Common myeloid progenitor, CD34-positive (primary cell): ENCODE measurements at regions not wholly inside any gene's neighbourhood (a gene's known extent, or its start where the extent isn't known, plus 50 kb on each side); places are given as distances from the start of the nearest gene placed in this dataset.

Experiments used
- CTCF ChIA-PET: fragments of 350-600 bp; sonication (Branson Sonifier 250); formaldehyde crosslinking; loops from one replicate; lab custom pipeline; 2021; ENCODE audit warnings: antibody characterized with exemption; lab: Charles Lee
- POLR2A ChIA-PET: fragments of 350-600 bp; sonication (Branson Sonifier 250); formaldehyde crosslinking; loops from one replicate; lab custom pipeline; 2021; ENCODE audit warnings: antibody characterized with exemption; lab: Charles Lee
- DNase-seq, 3 donors: peaks; one replicate each; pipeline versions ENCODE4 v3.0.0 to v3.0.0-alpha.2; 2013
- H3K27ac ChIP-seq, 2 experiments: 1 replicate in 1 of 2; 2 replicates in 1 of 2; pipeline ENCODE4 v1.7.0; 2013; ENCODE audit warnings: inconsistent platforms in 2 of 2, low read length in 2 of 2, mild to moderate bottlenecking in 2 of 2, low read depth in 1 of 2, moderate library complexity in 1 of 2; ENCODE audit not compliant: severe bottlenecking in 2 of 2, insufficient read depth in 1 of 2, poor library complexity in 1 of 2
- H3K27me3 ChIP-seq, 5 experiments: replicated peaks in 2 of 5; 1 replicate in 3 of 5; 2 replicates in 2 of 5; pipeline versions ENCODE4 v1.6.1 to v1.7.0; 2013; ENCODE audit warnings: low read length in 4 of 5, mild to moderate bottlenecking in 2 of 5, moderate library complexity in 2 of 5, inconsistent platforms in 1 of 5; ENCODE audit not compliant: insufficient read depth in 5 of 5, control insufficient read depth in 4 of 5
- H3K36me3 ChIP-seq, 4 experiments: 1 replicate in 2 of 4; 2 replicates in 2 of 4; pipeline versions ENCODE4 v1.6.1 to v1.7.0; 2013; ENCODE audit warnings: low read length in 3 of 4, control low read depth in 1 of 4, mild to moderate bottlenecking in 1 of 4; ENCODE audit not compliant: control insufficient read depth in 4 of 4, insufficient read depth in 4 of 4
- H3K4me1 ChIP-seq, 4 experiments: 1 replicate in 3 of 4; 2 replicates in 1 of 4; pipeline versions ENCODE4 v1.6.1 to v1.7.1; 2013; ENCODE audit warnings: low read length in 3 of 4, mild to moderate bottlenecking in 3 of 4, control low read depth in 1 of 4, inconsistent platforms in 1 of 4, moderate library complexity in 1 of 4; ENCODE audit not compliant: control insufficient read depth in 4 of 4, insufficient read depth in 4 of 4; ENCODE audit errors: control extremely low read depth in 1 of 4
- H3K4me3 ChIP-seq, 7 experiments: 1 replicate in 4 of 7; 2 replicates in 3 of 7; pipeline versions ENCODE4 v1.5.1 to v1.7.0; 2013; ENCODE audit warnings: mild to moderate bottlenecking in 7 of 7, low read length in 6 of 7, moderate library complexity in 6 of 7, inconsistent platforms in 2 of 7, low read depth in 2 of 7, control low read depth in 1 of 7; ENCODE audit not compliant: insufficient read depth in 4 of 7, control insufficient read depth in 1 of 7; ENCODE audit errors: extremely low read depth in 1 of 7
- H3K9me3 ChIP-seq, 5 experiments: 1 replicate in 4 of 5; 2 replicates in 1 of 5; pipeline versions ENCODE4 v1.6.1 to v1.7.1; 2013; ENCODE audit warnings: low read length in 4 of 5, mild to moderate bottlenecking in 2 of 5, inconsistent platforms in 1 of 5, low read depth in 1 of 5, moderate library complexity in 1 of 5; ENCODE audit not compliant: control insufficient read depth in 4 of 5, insufficient read depth in 2 of 5; ENCODE audit errors: control extremely low read depth in 1 of 5
- WGBS: methylation state at CpG from one replicate; pipeline ENCODE4 v1.1.5; 2013; ENCODE audit not compliant: insufficient coverage; 5-methylcytosine and 5-hydroxymethylcytosine counted together

DNA sequence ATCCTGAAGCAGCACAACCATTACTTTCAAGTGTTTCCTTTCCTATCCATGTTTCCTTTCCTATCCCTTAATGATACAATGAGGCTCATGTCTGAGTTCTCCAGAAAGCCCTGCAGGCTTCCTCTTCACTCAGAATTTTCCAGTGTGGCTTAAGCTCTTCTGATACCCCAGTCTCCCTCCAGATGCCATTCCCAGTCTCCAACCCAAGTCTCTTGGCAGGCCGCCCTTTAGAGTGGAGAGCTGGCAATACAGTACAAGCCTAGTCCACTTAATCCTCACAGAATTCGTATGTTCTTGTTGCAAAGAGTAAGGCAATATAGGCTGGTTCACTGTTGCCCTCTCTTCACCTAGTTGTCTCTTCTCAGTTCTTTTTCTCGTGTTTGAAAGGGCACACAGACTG, 503.9 kb upstream of the MDFIC2 start:
- 100% methylated on average over 3 of the region's 3 CpGs for WGBS
- H3K9me3 ChIP-seq, result peaks cover 0 to 10% (median 5%) of the 10 kb centered on the region in 5 experiments
- no peak for DNase-seq
- H3K36me3 ChIP-seq, result no peaks in the 10 kb centered on the region
- no peaks in the 10 kb centered on the region for H3K4me1 ChIP-seq
- H3K27me3 ChIP-seq, result no peaks in the 10 kb centered on the region
- no peak overlapping the region for H3K27ac ChIP-seq
- ChIA-PET POLR2A (no interaction called here), CTCF (no interaction called here)
- H3K4me3 ChIP-seq, result no peak overlapping the region

DNA sequence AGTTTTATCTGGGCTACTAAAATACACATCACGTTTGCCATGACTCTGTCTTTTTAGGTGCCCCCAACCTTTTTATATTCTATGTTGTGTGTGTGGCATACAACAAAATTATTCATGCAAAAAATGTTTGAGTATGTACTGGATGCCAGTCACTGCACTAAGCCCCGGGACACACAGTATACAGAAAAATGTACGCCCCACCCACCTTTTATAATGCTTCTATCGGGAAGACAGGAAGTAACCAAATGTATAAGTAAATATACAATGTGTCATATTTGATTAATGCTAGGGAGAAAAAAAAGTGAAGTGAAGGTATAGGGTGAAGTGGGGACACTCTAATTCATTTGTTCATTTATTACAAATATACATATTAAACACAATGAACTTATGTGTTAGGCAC, 503.4 kb upstream of the MDFIC2 start:
- Histone ChIP-seq H3K9me3 (peaks cover 0 to 10% (median 5%) of the 10 kb centered on the region in 5 experiments), H3K27ac (no peak overlapping the region), H3K4me3 (no peak overlapping the region), H3K4me1 (no peaks in the 10 kb centered on the region), H3K27me3 (no peaks in the 10 kb centered on the region), H3K36me3 (no peaks in the 10 kb centered on the region)
- no CpG with 5 or more reads among the region's 4 CpGs for whole genome bisulfite sequencing
- no peak for DNase-seq
- ChIA-PET POLR2A (no interaction called here), CTCF (no interaction called here)

DNA sequence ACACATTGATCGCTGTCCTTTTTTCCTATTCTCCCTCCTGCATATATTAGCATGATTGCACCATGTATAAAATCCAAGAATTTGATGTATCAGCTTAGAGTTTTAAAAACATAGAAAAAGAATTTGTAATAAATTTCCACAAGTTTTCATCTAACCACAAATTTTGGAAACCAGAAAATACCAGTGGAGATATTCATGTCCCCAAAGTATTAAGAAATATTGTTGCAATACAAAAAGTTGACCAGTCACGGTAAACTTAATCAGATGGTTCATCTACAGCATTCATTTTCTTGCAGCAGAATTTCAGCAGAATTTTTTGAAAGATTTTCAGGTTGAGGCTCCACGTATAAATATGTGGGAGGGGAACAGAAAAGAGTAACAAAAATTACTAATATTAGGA, 500.9 kb upstream of the MDFIC2 start:
- Histone ChIP-seq H3K27me3 (no peaks in the 10 kb centered on the region), H3K4me3 (no peak overlapping the region), H3K36me3 (no peaks in the 10 kb centered on the region), H3K27ac (no peak overlapping the region), H3K9me3 (peaks cover 0 to 10% (median 5%) of the 10 kb centered on the region in 5 experiments), H3K4me1 (no peaks in the 10 kb centered on the region)
- no CpG with 5 or more reads among the region's 3 CpGs for WGBS
- DNase-seq, result no peak
- ChIA-PET CTCF (no interaction called here), POLR2A (no interaction called here)

DNA sequence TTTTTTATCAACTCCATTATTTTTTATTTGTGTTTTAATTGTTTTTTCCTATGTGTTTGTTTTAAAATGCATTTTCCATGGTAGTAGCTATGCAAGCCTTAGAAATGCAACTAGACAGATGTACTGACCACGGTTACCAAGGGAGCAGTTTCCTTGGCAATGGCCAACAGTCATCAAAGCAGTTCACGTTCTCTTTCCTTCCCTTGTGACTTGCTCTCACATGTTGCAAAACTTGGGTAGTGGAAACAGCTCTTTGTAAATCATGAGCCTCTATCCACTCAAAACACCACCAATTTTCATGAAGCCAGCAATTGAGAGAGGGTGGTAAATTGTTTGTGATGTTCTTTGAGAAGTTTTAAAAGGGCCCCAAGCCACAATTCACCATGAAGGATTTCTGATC, 499.4 kb upstream of the MDFIC2 start:
- 17% methylated on average over 2 of the region's 2 CpGs for WGBS

DNA sequence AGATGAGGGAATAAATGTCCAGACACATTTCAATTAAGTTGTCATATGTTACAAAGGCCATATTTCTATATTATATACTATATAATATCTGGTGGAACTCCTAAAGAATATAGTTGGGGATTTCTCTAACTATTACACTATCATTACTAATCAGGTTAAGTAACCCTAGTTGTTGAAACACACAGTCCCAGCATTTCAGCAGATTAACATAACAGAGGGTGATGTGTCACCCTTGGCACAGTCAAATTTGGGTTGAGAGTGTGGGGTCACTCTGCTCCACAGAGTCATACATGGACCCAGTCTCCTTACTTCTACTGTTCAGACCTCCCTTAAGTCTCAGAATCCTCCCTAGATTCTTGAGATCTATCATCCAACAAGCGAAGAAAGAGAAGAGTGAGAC, 496.4 kb upstream of the MDFIC2 start:
- H3K36me3 ChIP-seq, result no peaks in the 10 kb centered on the region
- CTCF ChIA-PET, result no interaction called here
- POLR2A ChIA-PET, result no interaction called here
- H3K9me3 ChIP-seq, result no peaks in the 10 kb centered on the region
- H3K4me1 ChIP-seq, result no peaks in the 10 kb centered on the region
- no peak for DNase-seq
- H3K4me3 ChIP-seq, result no peak overlapping the region
- no peaks in the 10 kb centered on the region for H3K27me3 ChIP-seq
- H3K27ac ChIP-seq, result no peak overlapping the region
- WGBS, result no CpG with 5 or more reads among the region's 1 CpG

More for the DNA sequence above, 499.4 kb upstream of the MDFIC2 start:
- Histone ChIP-seq H3K27ac (no peak overlapping the region), H3K9me3 (peaks cover 0 to 7% (median 4%) of the 10 kb centered on the region in 5 experiments), H3K4me3 (no peak overlapping the region), H3K4me1 (no peaks in the 10 kb centered on the region), H3K36me3 (no peaks in the 10 kb centered on the region), H3K27me3 (no peaks in the 10 kb centered on the region)
- ChIA-PET CTCF (interaction anchor here (1.1 kb wide), 1 partner anchor 25 kb away, joined by 3 read pairs; no protein-coding TSS in a partner anchor), POLR2A (interaction anchor here (0.6 kb wide), 1 partner anchor 959 kb away, joined by 3 read pairs; no protein-coding TSS in a partner anchor)
- DNase-seq, result peak; percentile 53 to 89 (median 85)

DNA sequence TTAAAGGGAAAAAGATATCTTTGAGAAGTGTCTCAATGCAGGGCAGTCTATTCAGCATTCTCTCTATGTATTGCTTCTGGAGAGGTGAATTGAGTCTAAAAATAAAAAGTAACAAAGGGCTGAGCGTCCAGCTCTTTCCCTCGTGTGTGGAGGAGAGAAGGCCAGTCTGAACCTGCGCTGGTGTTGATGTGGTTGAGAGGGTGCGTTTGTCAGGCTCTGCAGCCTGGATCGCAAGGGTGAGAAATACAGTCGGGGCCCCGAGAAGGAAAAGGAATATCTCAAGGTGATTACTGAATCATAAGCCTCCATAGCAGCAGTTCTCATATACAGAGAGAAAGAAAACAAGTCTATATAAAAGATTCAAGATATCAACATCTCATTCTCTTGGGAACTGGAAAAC, 494.1 kb upstream of the MDFIC2 start:
- ChIA-PET CTCF (no interaction called here), POLR2A (no interaction called here)
- H3K4me1 ChIP-seq, result no peaks in the 10 kb centered on the region
- no peaks in the 10 kb centered on the region for H3K9me3 ChIP-seq
- 100% methylated on average over 3 of the region's 7 CpGs for WGBS
- H3K4me3 ChIP-seq, result no peak overlapping the region
- no peaks in the 10 kb centered on the region for H3K36me3 ChIP-seq
- no peaks in the 10 kb centered on the region for H3K27me3 ChIP-seq
- no peak for DNase-seq
- H3K27ac ChIP-seq, result no peak overlapping the region

DNA sequence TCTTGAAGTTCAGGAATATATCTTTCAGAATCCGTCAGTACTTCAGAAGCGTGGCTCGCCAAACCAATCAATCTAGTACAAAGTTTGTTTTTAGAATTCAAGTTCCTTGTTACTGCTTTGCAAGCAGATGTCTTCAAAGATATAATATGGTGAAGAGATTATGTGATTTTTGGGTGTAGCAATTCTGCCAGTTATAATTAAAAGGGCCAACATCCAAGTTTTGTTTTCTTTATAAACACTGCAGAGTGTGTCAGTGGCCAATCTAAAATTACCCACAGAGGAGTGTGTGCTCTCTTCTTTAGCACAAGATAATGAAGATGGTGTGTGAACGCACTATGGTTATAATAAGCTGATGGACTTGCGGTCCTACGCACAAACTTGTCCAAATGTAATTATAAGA, 493.6 kb upstream of the MDFIC2 start:
- ChIA-PET CTCF (no interaction called here), POLR2A (no interaction called here)
- DNase-seq, result no peak
- WGBS, result no CpG with 5 or more reads among the region's 6 CpGs
- Histone ChIP-seq H3K4me3 (no peak overlapping the region), H3K36me3 (no peaks in the 10 kb centered on the region), H3K4me1 (no peaks in the 10 kb centered on the region), H3K27me3 (no peaks in the 10 kb centered on the region), H3K27ac (no peak overlapping the region), H3K9me3 (no peaks in the 10 kb centered on the region)
